ENCODE measurements at regions not wholly inside any gene's neighbourhood (a gene's known extent, or its start where the extent isn't known, plus 50 kb on each side); places are given as distances from the start of the nearest gene placed in this dataset.

DNA sequence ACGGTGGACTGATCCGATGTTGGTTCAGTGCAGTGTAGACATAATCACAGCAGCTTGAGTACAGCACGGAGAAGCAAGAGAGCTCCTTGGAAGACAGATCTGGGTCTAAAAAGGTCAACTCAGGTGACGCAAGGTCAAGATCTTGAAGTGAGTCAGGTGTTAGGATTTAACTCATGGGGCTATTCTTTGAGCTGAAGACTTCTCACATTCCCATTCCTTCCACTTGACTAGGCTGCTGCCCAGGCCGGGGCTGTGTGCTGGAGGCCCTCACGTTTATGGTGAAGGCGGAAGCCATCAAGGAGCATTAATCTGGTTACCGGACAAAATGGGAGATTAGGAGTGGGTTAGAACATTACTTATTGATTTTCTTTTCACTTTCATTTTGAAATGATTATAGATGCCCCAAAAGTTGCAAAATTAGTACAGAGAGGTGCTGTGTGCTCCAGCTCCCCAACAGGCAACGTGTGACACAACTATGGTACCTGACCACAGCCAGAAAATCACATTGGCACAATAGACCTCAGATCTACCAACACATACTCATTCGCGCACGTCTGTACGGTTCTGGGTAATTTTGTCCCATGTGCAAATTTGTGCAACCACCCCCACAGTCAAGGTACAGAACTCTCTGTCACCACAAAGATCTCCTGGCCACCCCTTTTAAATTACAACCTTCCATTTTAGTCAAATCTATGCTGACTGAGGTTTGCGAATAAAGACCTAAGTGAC is 77.6 kb upstream of the SEC11C start:
- TF ChIP-seq CTCF (IDR thresholded peaks at IDR 0.05) (no peak), POLR2A (IDR thresholded peaks at IDR 0.05) (no peak), EP300 (IDR thresholded peaks at IDR 0.05) (no peak), POLR2AphosphoS5 (IDR thresholded peaks at IDR 0.05) (no peak)

All from stomach (tissue), 4 donors.